GM23338 (cell line): ENCODE measurements at regions not wholly inside any gene's neighbourhood (a gene's known extent, or its start where the extent isn't known, plus 50 kb on each side); places are given as distances from the start of the nearest gene placed in this dataset.

ENCODE experiments used
- ATAC-seq: fragments of 200-7000 bp; cut with Tn5 transposase; 3 replicates; pipeline ENCODE4 v1.9.1; 2020
- DNase-seq: peaks from one replicate; pipeline ENCODE4 v3.0.0-alpha.2; 2015; ENCODE audit warnings: low spot score
- H2AFZ ChIP-seq: fragments of 200-600 bp; sonication (generic); 2 replicates; pipeline ENCODE4 v1.8.0; 2016; ENCODE audit warnings: antibody characterized with exemption, mild to moderate bottlenecking, moderate library complexity
- H3F3A ChIP-seq: fragments of 200-600 bp; sonication (generic); replicated peaks from 2 replicates; pipeline ENCODE4 v1.8.0; 2017; ENCODE audit warnings: antibody characterized with exemption, mixed run types, low read depth
- H3K27ac ChIP-seq: fragments of 200-600 bp; sonication (generic); 2 replicates; pipeline ENCODE4 v1.6.1; 2016; ENCODE audit warnings: low read depth
- H3K27me3 ChIP-seq: fragments of 200-600 bp; sonication (generic); 2 replicates; pipeline ENCODE4 v1.8.0; 2016; ENCODE audit warnings: mild to moderate bottlenecking, mixed run types, moderate library complexity; ENCODE audit not compliant: insufficient read depth
- H3K36me3 ChIP-seq: fragments of 200-600 bp; sonication (generic); 2 replicates; pipeline ENCODE4 v1.8.0; 2016; ENCODE audit warnings: mild to moderate bottlenecking; ENCODE audit not compliant: insufficient read depth
- H3K4me1 ChIP-seq: fragments of 200-600 bp; sonication (generic); 2 replicates; pipeline ENCODE4 v1.8.0; 2016; ENCODE audit warnings: mild to moderate bottlenecking, moderate library complexity; ENCODE audit not compliant: insufficient read depth
- H3K4me2 ChIP-seq: fragments of 200-600 bp; sonication (generic); 2 replicates; pipeline ENCODE4 v1.7.1; 2017; ENCODE audit warnings: mixed run types
- H3K4me3 ChIP-seq: fragments of 200-600 bp; sonication (generic); 2 replicates; pipeline ENCODE4 v1.6.1; 2016; ENCODE audit warnings: mixed run types
- H3K79me2 ChIP-seq: fragments of 200-600 bp; sonication (generic); replicated peaks from 2 replicates; pipeline ENCODE4 v1.8.0; 2017; ENCODE audit warnings: mild to moderate bottlenecking; ENCODE audit not compliant: insufficient read depth
- H3K9me2 ChIP-seq: fragments of 200-600 bp; sonication (generic); 2 replicates; pipeline ENCODE4 v1.8.0; 2017; ENCODE audit not compliant: insufficient read depth
- H4K20me1 ChIP-seq: fragments of 200-600 bp; sonication (generic); replicated peaks from 2 replicates; pipeline ENCODE4 v1.8.0; 2017; ENCODE audit warnings: mild to moderate bottlenecking; ENCODE audit not compliant: insufficient read depth
- H3K27ac Mint-ChIP-seq: 2 replicates; pipeline ENCODE4 v1.8.0; 2020; ENCODE audit warnings: inconsistent platforms, mild to moderate bottlenecking, moderate library complexity, mixed read lengths
- H3K27me3 Mint-ChIP-seq: 3 replicates; pipeline ENCODE4 v1.8.0; 2022; ENCODE audit warnings: low read depth, mild to moderate bottlenecking, moderate library complexity, mixed read lengths, inconsistent platforms; ENCODE audit not compliant: insufficient read depth, poor library complexity
- H3K36me3 Mint-ChIP-seq: 3 replicates; pipeline ENCODE4 v1.8.0; 2021; ENCODE audit warnings: low read depth, mild to moderate bottlenecking, inconsistent platforms, moderate library complexity, mixed read lengths
- H3K4me1 Mint-ChIP-seq: 3 replicates; pipeline ENCODE4 v1.8.0; 2020; ENCODE audit warnings: mild to moderate bottlenecking, inconsistent platforms, mixed read lengths
- H3K4me3 Mint-ChIP-seq: 3 replicates; pipeline ENCODE4 v1.8.0; 2021; ENCODE audit warnings: moderate library complexity, mild to moderate bottlenecking, inconsistent platforms, mixed read lengths
- H3K9me3 Mint-ChIP-seq: 3 replicates; pipeline ENCODE4 v1.8.0; 2020; ENCODE audit warnings: moderate library complexity, mild to moderate bottlenecking, inconsistent platforms, mixed read lengths
- EZH2phosphoT487 ChIP-seq: fragments of 200-600 bp; sonication (generic); IDR thresholded peaks from one replicate; pipeline ENCODE4 v1.8.1; 2018; ENCODE audit warnings: antibody characterized with exemption; ENCODE audit not compliant: unreplicated experiment
- JUNB ChIP-seq: IDR thresholded peaks from one replicate; pipeline ENCODE4 v1.6.1; 2016; ENCODE audit warnings: antibody characterized with exemption; ENCODE audit not compliant: unreplicated experiment
- STAT1 ChIP-seq: IDR thresholded peaks from one replicate; pipeline ENCODE4 v1.6.1; 2016; ENCODE audit warnings: antibody characterized with exemption; ENCODE audit not compliant: unreplicated experiment
- ZNF462 ChIP-seq: fragments of 250-450 bp; sonication (Bioruptor Pico); IDR thresholded peaks from 2 replicates; pipeline ENCODE4 v1.5.0; 2020; ENCODE audit warnings: mild to moderate bottlenecking, moderate library complexity

GRCh38 chr1:60299581-60299980, 226.0 kb upstream of the C1orf87 start (continued):
- TF ChIP-seq ZNF462 (CRISPR knock-in tag), result no peak
- no peak for TF ChIP-seq JUNB
- TF ChIP-seq EZH2phosphoT487, result no peak

GRCh38 chr1:60298290-60298689, 224.7 kb upstream of the C1orf87 start:
- Mint-ChIP-seq H3K9me3 (no peaks in the 10 kb centered on the region), H3K27me3 (no peaks in the 10 kb centered on the region), H3K27ac (no peak overlapping the region), H3K36me3 (no peaks in the 10 kb centered on the region), H3K4me3 (no peak overlapping the region), H3K4me1 (no peaks in the 10 kb centered on the region)
- no peaks in the 10 kb centered on the region for H4K20me1 ChIP-seq
- TF ChIP-seq ZNF462 (CRISPR knock-in tag) (no peak), JUNB (no peak), STAT1 (no peak)
- no peaks in the 10 kb centered on the region for H3K79me2 ChIP-seq
- no peak overlapping the region for H3K27ac ChIP-seq
- H3K4me1 ChIP-seq, result no peaks in the 10 kb centered on the region
- H2AFZ ChIP-seq, result no peak overlapping the region
- no peaks in the 10 kb centered on the region for H3K9me2 ChIP-seq
- DNase-seq (no peak), ATAC-seq (no peak)
- no peaks in the 10 kb centered on the region for H3K27me3 ChIP-seq
- H3K4me2 ChIP-seq, result no peak overlapping the region
- no peaks in the 10 kb centered on the region for H3K36me3 ChIP-seq
- no peaks in the 10 kb centered on the region for H3F3A ChIP-seq
- no peak overlapping the region for H3K4me3 ChIP-seq
